ENCODE measurements at regions not wholly inside any gene's neighbourhood (a gene's known extent, or its start where the extent isn't known, plus 50 kb on each side); places are given as distances from the start of the nearest gene placed in this dataset.

DNA sequence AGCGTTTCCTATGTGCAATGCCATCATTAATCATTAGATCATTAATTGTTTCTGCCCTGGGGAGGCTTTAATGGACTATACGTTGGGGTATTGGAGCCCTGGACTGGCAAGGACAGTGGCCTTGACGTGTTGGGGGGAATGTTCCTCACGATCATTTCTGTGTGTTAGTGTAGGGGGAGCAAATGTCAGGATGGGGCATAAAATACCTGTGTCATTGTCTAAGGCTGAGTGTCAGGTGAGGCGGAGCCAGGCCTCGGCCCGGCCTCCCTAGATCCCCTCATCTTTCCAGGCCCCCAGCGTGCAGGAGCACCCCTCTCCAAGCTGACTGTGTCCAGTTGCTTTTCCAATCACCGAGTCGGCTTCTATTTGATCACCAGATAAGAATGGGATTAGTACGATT is 346.4 kb upstream of the SHH start:
- Histone ChIP-seq H3K9ac (ENCODE audit: insufficient read length, low read depth) (no peak overlapping the region), H3K36me3 (ENCODE audit: insufficient read depth, insufficient read length, low read length) (no peaks in the 10 kb centered on the region), H3K9me3 (ENCODE audit: insufficient read depth, low read length) (no peaks in the 10 kb centered on the region), H3K27me3 (ENCODE audit: insufficient read depth, insufficient read length) (no peaks in the 10 kb centered on the region), H3K4me3 (ENCODE audit: insufficient read length, low read depth) (no peak overlapping the region), H3K4me1 (ENCODE audit: insufficient read depth, insufficient read length) (peaks cover 10% of the 10 kb centered on the region)
- no peak for TF ChIP-seq YY1 (IDR thresholded peaks at IDR 0.05; ENCODE audit: insufficient read depth, insufficient read length)
- no peak for TF ChIP-seq ZNF274 (IDR thresholded peaks at IDR 0.05; ENCODE audit: low read depth, low read length)
- TF ChIP-seq SUZ12 (IDR thresholded peaks at IDR 0.05; ENCODE audit: extremely low read depth, insufficient read depth, insufficient read length) = no peak
- DNase-seq (ENCODE audit: low read depth, low spot score) = no peak

DNA sequence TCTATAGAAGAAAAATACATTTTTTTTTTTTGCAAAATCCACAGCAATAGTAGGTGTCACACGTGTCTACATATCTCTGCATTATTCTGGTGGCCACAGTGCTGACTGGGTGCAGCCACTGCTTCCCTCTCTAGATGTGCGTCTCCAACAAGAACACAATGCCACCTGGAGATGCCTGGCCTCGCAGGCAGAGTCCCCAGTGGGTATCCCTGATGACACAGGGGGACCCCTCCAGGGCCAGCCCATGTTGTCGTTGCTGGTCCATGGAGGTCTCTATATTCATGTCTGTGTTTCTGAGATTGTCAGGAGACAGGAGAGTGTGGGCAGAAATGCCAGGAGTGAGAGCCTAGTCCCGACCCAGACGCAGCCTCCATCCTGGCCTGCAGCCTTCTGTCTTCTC is 345.9 kb upstream of the SHH start:
- DNase-seq (ENCODE audit: low read depth, low spot score) = no peak
- Histone ChIP-seq H3K36me3 (ENCODE audit: insufficient read depth, insufficient read length, low read length) (no peaks in the 10 kb centered on the region), H3K27me3 (ENCODE audit: insufficient read depth, insufficient read length) (no peaks in the 10 kb centered on the region), H3K4me3 (ENCODE audit: insufficient read length, low read depth) (no peak overlapping the region), H3K9ac (ENCODE audit: insufficient read length, low read depth) (no peak overlapping the region), H3K9me3 (ENCODE audit: insufficient read depth, low read length) (no peaks in the 10 kb centered on the region), H3K4me1 (ENCODE audit: insufficient read depth, insufficient read length) (peaks cover 10% of the 10 kb centered on the region)
- TF ChIP-seq ZNF274 (IDR thresholded peaks at IDR 0.05; ENCODE audit: low read depth, low read length) (no peak), YY1 (IDR thresholded peaks at IDR 0.05; ENCODE audit: insufficient read depth, insufficient read length) (no peak), SUZ12 (IDR thresholded peaks at IDR 0.05; ENCODE audit: extremely low read depth, insufficient read depth, insufficient read length) (no peak)

DNA sequence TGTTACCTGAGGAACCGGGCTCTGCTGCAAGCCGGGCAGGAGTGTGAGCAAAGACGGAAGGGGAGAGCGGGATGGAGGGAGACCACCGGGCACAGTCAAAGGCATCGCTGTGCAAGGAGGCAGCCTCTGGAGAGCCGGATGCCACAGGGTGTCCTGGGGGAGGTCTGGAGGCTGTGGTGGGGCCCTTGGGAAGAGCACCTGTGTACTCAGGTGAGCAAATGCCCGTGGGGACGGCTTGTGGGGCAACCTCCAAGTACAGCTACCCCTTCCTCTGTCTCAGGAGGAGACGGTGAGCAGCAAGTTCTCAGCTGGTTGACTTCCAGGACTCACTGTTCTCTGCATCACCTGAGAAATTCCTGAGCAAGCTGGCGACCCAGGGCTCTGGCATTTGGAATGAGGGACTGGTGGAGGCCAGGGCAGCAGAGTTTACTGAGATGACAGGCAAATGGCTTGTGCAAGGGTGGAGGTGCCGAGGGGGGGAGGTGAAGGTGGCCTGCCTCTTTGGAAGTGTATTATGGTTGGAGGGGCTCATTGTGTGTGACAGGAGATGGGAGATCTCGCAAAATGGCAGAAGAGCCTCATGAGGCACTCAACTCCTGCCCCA is 345.2 kb upstream of the SHH start:
- Histone ChIP-seq H3K4me3 (ENCODE audit: insufficient read length, low read depth) (no peak overlapping the region), H3K27me3 (ENCODE audit: insufficient read depth, insufficient read length) (no peaks in the 10 kb centered on the region), H3K36me3 (ENCODE audit: insufficient read depth, insufficient read length, low read length) (no peaks in the 10 kb centered on the region), H3K9ac (ENCODE audit: insufficient read length, low read depth) (no peak overlapping the region), H3K4me1 (ENCODE audit: insufficient read depth, insufficient read length) (peaks cover 10% of the 10 kb centered on the region), H3K9me3 (ENCODE audit: insufficient read depth, low read length) (no peaks in the 10 kb centered on the region)
- TF ChIP-seq SUZ12 (IDR thresholded peaks at IDR 0.05; ENCODE audit: extremely low read depth, insufficient read depth, insufficient read length) (no peak), YY1 (IDR thresholded peaks at IDR 0.05; ENCODE audit: insufficient read depth, insufficient read length) (no peak), ZNF274 (IDR thresholded peaks at IDR 0.05; ENCODE audit: low read depth, low read length) (no peak)
- DNase-seq (ENCODE audit: low read depth, low spot score) = no peak

DNA sequence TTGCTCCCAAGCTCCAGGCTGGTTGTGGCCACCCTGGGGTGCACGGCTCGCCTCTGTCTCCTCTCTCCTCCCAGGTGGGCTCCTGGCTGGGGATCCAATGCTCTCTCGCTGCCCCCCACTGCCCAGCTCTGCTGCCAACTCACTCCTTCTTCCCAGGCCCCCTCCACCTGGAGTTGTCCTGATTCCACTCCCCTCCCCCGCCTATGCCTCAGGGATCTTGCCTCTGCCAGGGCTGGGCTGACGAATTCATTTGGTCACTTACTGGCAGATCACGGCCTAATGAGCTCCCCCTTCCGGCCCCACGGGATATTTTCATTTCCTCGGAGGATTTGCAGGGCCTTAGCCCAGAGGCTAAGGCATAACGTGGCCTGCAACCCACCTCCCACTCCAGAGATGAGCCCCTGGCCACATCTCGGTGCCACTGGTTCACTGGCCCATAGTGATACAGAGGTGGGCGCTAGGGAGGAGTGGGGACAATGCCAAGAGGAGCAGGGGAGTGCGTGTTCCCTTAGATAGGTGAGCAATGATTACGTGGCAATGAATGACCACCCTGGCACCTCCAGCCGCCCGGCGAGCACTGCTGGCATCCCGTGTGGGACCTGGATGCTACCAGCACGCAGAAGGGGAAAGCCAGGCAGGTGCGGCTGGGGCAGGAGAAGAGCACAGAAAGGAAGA is 344.6 kb upstream of the SHH start:
- H3K4me1 ChIP-seq (ENCODE audit: insufficient read depth, insufficient read length) = peaks cover 10% of the 10 kb centered on the region
- H3K4me3 ChIP-seq (ENCODE audit: insufficient read length, low read depth) = no peak overlapping the region
- no peaks in the 10 kb centered on the region for H3K36me3 ChIP-seq (ENCODE audit: insufficient read depth, insufficient read length, low read length)
- peak; percentile 49 for DNase-seq (ENCODE audit: low read depth, low spot score)
- no peaks in the 10 kb centered on the region for H3K9me3 ChIP-seq (ENCODE audit: insufficient read depth, low read length)
- H3K9ac ChIP-seq (ENCODE audit: insufficient read length, low read depth) = peak overlapping the region; percentile 36
- no peaks in the 10 kb centered on the region for H3K27me3 ChIP-seq (ENCODE audit: insufficient read depth, insufficient read length)
- no peak for TF ChIP-seq SUZ12 (IDR thresholded peaks at IDR 0.05; ENCODE audit: extremely low read depth, insufficient read depth, insufficient read length)
- TF ChIP-seq ZNF274 (IDR thresholded peaks at IDR 0.05; ENCODE audit: low read depth, low read length) = no peak
- no peak for TF ChIP-seq YY1 (IDR thresholded peaks at IDR 0.05; ENCODE audit: insufficient read depth, insufficient read length)

DNA sequence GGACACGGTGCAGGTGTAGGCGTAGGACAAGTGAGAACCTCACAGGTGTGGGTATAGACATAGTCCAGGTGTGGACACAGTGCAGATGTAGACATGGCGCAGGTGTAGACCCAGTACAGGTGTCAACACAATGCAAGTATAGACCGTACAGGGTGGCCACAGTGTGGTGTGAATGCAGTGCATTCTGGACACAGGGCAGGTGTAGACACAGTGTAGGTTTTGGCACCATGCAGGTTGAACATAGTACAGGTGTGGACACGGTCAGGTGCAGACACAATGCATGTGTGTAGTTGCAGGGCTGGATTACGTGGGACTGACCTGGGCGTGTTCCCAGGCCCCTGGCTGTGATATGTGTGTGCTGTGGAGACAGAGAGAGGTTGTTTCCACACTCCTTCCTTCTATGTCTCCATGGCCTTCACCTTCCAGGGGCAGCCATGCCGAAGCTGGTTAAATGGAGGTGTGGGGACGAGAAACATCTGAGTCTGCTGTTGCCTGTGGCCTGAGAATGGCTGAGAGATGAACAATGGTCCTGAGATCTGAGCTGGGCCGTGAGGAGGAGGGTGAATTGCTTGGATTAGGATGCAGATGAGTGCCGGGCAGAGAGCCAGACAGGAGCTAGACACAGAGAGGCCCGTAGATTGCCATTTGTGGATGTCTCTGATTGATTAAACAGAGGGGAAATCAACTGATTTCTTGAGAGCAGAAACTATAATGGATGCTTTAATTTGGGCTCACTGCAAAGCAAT is 343.9 kb upstream of the SHH start:
- peaks cover 10% of the 10 kb centered on the region for H3K4me1 ChIP-seq (ENCODE audit: insufficient read depth, insufficient read length)
- no peaks in the 10 kb centered on the region for H3K36me3 ChIP-seq (ENCODE audit: insufficient read depth, insufficient read length, low read length)
- no peak for DNase-seq (ENCODE audit: low read depth, low spot score)
- H3K9ac ChIP-seq (ENCODE audit: insufficient read length, low read depth) = peak overlapping the region; percentile 36
- TF ChIP-seq ZNF274 (IDR thresholded peaks at IDR 0.05; ENCODE audit: low read depth, low read length) = no peak
- TF ChIP-seq YY1 (IDR thresholded peaks at IDR 0.05; ENCODE audit: insufficient read depth, insufficient read length) = no peak
- no peak for TF ChIP-seq SUZ12 (IDR thresholded peaks at IDR 0.05; ENCODE audit: extremely low read depth, insufficient read depth, insufficient read length)
- no peaks in the 10 kb centered on the region for H3K9me3 ChIP-seq (ENCODE audit: insufficient read depth, low read length)
- no peak overlapping the region for H3K4me3 ChIP-seq (ENCODE audit: insufficient read length, low read depth)
- no peaks in the 10 kb centered on the region for H3K27me3 ChIP-seq (ENCODE audit: insufficient read depth, insufficient read length)

DNA sequence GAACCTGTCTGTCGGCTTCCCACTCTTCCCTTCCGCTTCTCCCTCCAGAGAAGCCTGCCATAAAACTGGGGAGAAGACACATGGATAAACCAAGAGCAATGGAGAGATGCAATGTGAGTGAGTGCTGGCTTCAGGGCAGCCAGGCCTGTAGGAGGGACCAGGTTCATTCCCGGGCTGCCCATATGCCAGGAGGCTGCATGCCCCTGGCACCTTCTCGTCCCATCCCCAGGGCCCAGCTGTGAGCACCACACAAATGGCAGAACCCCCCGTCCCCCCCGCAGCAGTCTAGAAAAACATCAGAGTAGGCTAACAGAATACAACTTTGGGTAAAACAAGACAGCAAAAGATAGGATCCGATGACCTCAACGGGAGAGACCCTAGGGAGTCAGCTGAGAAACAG is 341.3 kb upstream of the SHH start:
- TF ChIP-seq YY1 (IDR thresholded peaks at IDR 0.05; ENCODE audit: insufficient read depth, insufficient read length) (no peak), SUZ12 (IDR thresholded peaks at IDR 0.05; ENCODE audit: extremely low read depth, insufficient read depth, insufficient read length) (no peak), ZNF274 (IDR thresholded peaks at IDR 0.05; ENCODE audit: low read depth, low read length) (no peak)
- H3K27me3 ChIP-seq (ENCODE audit: insufficient read depth, insufficient read length) = no peaks in the 10 kb centered on the region
- no peak overlapping the region for H3K9ac ChIP-seq (ENCODE audit: insufficient read length, low read depth)
- no peak overlapping the region for H3K4me3 ChIP-seq (ENCODE audit: insufficient read length, low read depth)
- H3K36me3 ChIP-seq (ENCODE audit: insufficient read depth, insufficient read length, low read length) = no peaks in the 10 kb centered on the region
- no peaks in the 10 kb centered on the region for H3K9me3 ChIP-seq (ENCODE audit: insufficient read depth, low read length)
- DNase-seq (ENCODE audit: low read depth, low spot score) = no peak
- H3K4me1 ChIP-seq (ENCODE audit: insufficient read depth, insufficient read length) = peaks cover 10% of the 10 kb centered on the region

DNA sequence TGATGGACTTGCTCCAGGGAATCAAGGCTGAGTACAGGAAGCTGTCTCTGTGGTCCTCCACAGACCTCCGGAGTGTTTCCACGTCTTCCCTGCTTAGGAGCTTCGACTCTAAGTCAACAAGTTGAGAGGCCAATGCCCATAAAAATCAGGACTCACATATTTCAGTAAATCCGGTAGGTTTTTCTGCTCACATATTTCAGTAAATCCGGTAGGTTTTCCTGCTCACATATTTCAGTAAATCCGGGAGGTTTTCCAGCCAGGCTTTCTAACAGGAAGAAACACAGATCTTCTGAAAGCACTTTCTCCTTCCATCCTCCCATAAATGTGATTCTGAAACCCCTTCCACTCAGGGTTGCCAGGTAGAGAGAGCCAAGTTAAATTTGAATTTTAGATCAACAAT is 340.1 kb upstream of the SHH start:
- no peaks in the 10 kb centered on the region for H3K27me3 ChIP-seq (ENCODE audit: insufficient read depth, insufficient read length)
- no peak overlapping the region for H3K9ac ChIP-seq (ENCODE audit: insufficient read length, low read depth)
- peaks cover 10% of the 10 kb centered on the region for H3K4me1 ChIP-seq (ENCODE audit: insufficient read depth, insufficient read length)
- H3K4me3 ChIP-seq (ENCODE audit: insufficient read length, low read depth) = no peak overlapping the region
- no peak for DNase-seq (ENCODE audit: low read depth, low spot score)
- TF ChIP-seq YY1 (IDR thresholded peaks at IDR 0.05; ENCODE audit: insufficient read depth, insufficient read length) = no peak
- TF ChIP-seq SUZ12 (IDR thresholded peaks at IDR 0.05; ENCODE audit: extremely low read depth, insufficient read depth, insufficient read length) = no peak
- no peak for TF ChIP-seq ZNF274 (IDR thresholded peaks at IDR 0.05; ENCODE audit: low read depth, low read length)
- H3K36me3 ChIP-seq (ENCODE audit: insufficient read depth, insufficient read length, low read length) = no peaks in the 10 kb centered on the region
- no peaks in the 10 kb centered on the region for H3K9me3 ChIP-seq (ENCODE audit: insufficient read depth, low read length)
